Endothelial cell of umbilical vein (primary cell): ENCODE measurements at regions not wholly inside any gene's neighbourhood (a gene's known extent, or its start where the extent isn't known, plus 50 kb on each side); places are given as distances from the start of the nearest gene placed in this dataset.

Experiments
- CTCF ChIP-seq, 2 donors: IDR thresholded peaks; 1 replicate in 1 of 2; 2 replicates in 1 of 2; pipeline ENCODE4 v1.5.1; 2011; ENCODE audit warnings: low read length in 2 of 2, mild to moderate bottlenecking in 2 of 2, moderate library complexity in 2 of 2, control low read depth in 1 of 2, inconsistent platforms in 1 of 2, low read depth in 1 of 2; ENCODE audit not compliant: insufficient read depth in 1 of 2; ENCODE audit errors: extremely low read depth in 1 of 2
- EZH2 ChIP-seq: IDR thresholded peaks from 2 replicates; pipeline ENCODE4 v1.6.1; 2012; ENCODE audit warnings: borderline replicate concordance, low read depth, mild to moderate bottlenecking, moderate library complexity, low read length, inconsistent platforms; ENCODE audit not compliant: severe bottlenecking
- FOS ChIP-seq: IDR thresholded peaks from 2 replicates; pipeline ENCODE4 v1.6.1; 2011; ENCODE audit warnings: mild to moderate bottlenecking, low read length, moderate library complexity, borderline replicate concordance; ENCODE audit not compliant: insufficient read depth
- GATA2 ChIP-seq: IDR thresholded peaks from 2 replicates; pipeline ENCODE4 v1.7.0; 2011; ENCODE audit warnings: low read depth, mild to moderate bottlenecking, moderate library complexity, mixed read lengths, low read length; ENCODE audit not compliant: insufficient read length, insufficient read depth
- JUN ChIP-seq: IDR thresholded peaks from 2 replicates; pipeline ENCODE4 v1.6.1; 2011; ENCODE audit warnings: borderline replicate concordance, low read depth; ENCODE audit not compliant: insufficient read length, insufficient read depth
- MAX ChIP-seq: IDR thresholded peaks from 2 replicates; pipeline ENCODE4 v1.6.1; 2011; ENCODE audit not compliant: insufficient read depth, insufficient read length
- MYC ChIP-seq: IDR thresholded peaks from one replicate; pipeline ENCODE4 v1.6.1; 2011; ENCODE audit warnings: mild to moderate bottlenecking, low read depth, low read length
- POLR2A ChIP-seq: IDR thresholded peaks from 2 replicates; pipeline ENCODE4 v1.6.1; 2012; ENCODE audit warnings: low read depth, mild to moderate bottlenecking, control low read depth, low read length
- POLR2AphosphoS5 ChIP-seq: IDR thresholded peaks from 2 replicates; pipeline ENCODE4 v1.6.1; 2012; ENCODE audit warnings: low read depth, mild to moderate bottlenecking, control low read depth, low read length, moderate library complexity; ENCODE audit not compliant: insufficient read depth

DNA sequence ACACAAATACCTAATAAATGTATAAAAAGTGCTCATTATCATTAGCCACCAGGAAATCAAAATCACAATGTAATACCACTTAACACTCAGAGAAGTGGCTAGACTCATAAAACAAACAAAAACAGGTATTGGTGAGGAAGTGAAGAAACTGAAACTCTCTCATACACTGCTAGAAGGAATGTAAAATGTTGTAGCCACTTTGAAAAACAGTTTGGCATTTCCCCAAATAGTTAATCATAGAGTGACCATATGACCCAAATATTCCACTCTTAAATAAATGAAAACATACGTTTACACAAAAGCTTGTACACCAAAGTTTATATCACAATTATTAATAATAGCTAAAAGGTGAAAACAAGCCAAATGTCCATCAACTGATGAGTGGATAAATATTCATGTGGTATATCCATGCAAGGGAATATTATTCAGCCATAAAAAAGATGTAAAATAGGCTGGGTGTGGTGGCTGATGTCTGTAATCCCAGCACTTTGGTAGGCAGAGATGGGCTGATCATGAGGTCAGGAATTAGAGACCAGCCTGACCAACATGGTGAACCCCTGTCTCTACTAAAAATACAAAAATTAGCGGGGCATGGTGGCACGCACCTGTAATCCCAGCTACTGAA, 86.2 kb upstream of the COL5A2 start:
- TF ChIP-seq CTCF (IDR thresholded peaks at IDR 0.05; ENCODE audit: extremely low read depth in 1 of 2, insufficient read depth in 1 of 2, low read depth in 1 of 2, low read length in 2 of 2) (no peak), POLR2A (no peak), MAX (no peak), POLR2AphosphoS5 (no peak), EZH2 (no peak), MYC (no peak), JUN (no peak), FOS (no peak), GATA2 (no peak)
